Suprapubic skin (tissue), 4 donors: ENCODE measurements at regions not wholly inside any gene's neighbourhood (a gene's known extent, or its start where the extent isn't known, plus 50 kb on each side); places are given as distances from the start of the nearest gene placed in this dataset.

Source experiments
- DNase-seq, 2 donors: peaks; one replicate each; pipeline ENCODE4 v3.0.0-alpha.2; 2019; ENCODE audit warnings: low spot score in 2 of 2
- H3K27ac ChIP-seq: fragments of 200-600 bp; sonication (generic); one replicate; pipeline ENCODE4 v1.5.1; 2019
- H3K27me3 ChIP-seq: fragments of 200-600 bp; sonication (generic); one replicate; pipeline ENCODE4 v1.5.1; 2019
- H3K36me3 ChIP-seq: fragments of 200-600 bp; sonication (generic); one replicate; pipeline ENCODE4 v1.5.1; 2019
- H3K4me1 ChIP-seq: fragments of 200-600 bp; sonication (generic); one replicate; pipeline ENCODE4 v1.5.1; 2019
- H3K4me3 ChIP-seq: fragments of 200-600 bp; sonication (generic); one replicate; pipeline ENCODE4 v1.5.1; 2019; ENCODE audit warnings: mild to moderate bottlenecking
- H3K9me3 ChIP-seq: fragments of 200-600 bp; sonication (generic); one replicate; pipeline ENCODE4 v1.5.1; 2019
- EP300 ChIP-seq: sonication (generic); formaldehyde crosslinking; IDR thresholded peaks from one replicate; pipeline ENCODE4 v1.6.1; 2017; ENCODE audit warnings: antibody characterized with exemption
- POLR2A ChIP-seq, 2 donors: fragments of 450-650 bp; IDR thresholded peaks; one replicate each; pipeline ENCODE4 v1.6.1; 2017; ENCODE audit warnings: antibody characterized with exemption in 2 of 2, mild to moderate bottlenecking in 2 of 2, moderate library complexity in 2 of 2
- POLR2AphosphoS5 ChIP-seq, 3 donors: sonication (generic); formaldehyde crosslinking; IDR thresholded peaks; one replicate each; pipeline ENCODE4 v1.6.1; 2017; ENCODE audit warnings: antibody characterized with exemption in 3 of 3
- WGBS: methylation state at CpG from one replicate; pipeline ENCODE4 v1.1.5; 2018; 5-methylcytosine and 5-hydroxymethylcytosine counted together
- TF ChIP-seq, protein P1 (sequence below), 2 donors: fragments of 200-600 bp in 1 of 2; fragments of 450-650 bp in 1 of 2; sonication (generic) in 1 of 2; IDR thresholded peaks; one replicate each; pipeline ENCODE4 v1.5.1; 2016 to 2019; ENCODE audit warnings: antibody characterized with exemption in 2 of 2, mild to moderate bottlenecking in 1 of 2, moderate library complexity in 1 of 2

DNA sequence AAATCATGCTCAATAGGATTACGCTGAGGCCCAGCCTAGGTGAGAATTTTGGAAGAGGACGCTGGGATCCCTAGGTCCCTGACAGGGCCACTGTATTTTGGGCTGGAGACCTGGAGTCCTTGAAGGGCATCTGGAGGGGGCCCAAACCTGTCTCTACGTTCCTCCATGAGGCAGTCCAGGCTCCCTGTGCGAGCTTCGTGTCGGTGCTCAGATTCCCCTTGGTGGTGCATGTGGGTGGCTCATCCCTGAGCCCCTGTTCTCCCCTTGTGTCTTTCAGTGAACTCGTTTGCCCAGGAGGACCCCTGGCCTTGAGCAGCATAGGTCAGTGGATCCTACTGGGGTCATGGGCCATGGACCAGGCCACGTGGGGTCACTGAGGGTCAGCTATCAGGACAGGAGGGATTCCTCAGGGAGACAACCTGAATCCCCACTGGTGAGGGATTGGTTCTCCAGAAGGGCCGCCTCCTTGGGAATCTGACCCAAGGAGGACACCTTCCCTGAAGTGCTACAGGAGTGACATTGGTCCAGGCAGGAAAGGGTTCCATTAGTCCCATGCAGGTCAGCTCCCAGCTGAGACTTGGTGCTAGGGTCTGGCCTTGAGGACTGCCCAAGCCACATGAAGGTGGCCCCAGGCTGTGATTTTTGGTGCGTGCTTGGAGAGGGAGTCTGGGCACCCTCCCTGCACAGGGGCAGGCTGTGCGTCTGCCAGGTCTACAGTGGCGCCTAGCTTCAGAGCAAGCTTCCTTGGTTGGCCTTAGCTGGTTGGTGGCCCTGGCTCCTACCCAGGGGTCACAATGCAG lies 229.8 kb downstream of the SNRPN start:
- Histone ChIP-seq H3K36me3 (no peaks in the 10 kb centered on the region), H3K27ac (no peak overlapping the region), H3K27me3 (no peaks in the 10 kb centered on the region), H3K9me3 (peaks cover 31% of the 10 kb centered on the region), H3K4me3 (no peak overlapping the region), H3K4me1 (no peaks in the 10 kb centered on the region)
- TF ChIP-seq POLR2AphosphoS5 (IDR thresholded peaks at IDR 0.05) (no peak), POLR2A (IDR thresholded peaks at IDR 0.05) (no peak), EP300 (no peak)
- TF ChIP-seq, protein P1, sequence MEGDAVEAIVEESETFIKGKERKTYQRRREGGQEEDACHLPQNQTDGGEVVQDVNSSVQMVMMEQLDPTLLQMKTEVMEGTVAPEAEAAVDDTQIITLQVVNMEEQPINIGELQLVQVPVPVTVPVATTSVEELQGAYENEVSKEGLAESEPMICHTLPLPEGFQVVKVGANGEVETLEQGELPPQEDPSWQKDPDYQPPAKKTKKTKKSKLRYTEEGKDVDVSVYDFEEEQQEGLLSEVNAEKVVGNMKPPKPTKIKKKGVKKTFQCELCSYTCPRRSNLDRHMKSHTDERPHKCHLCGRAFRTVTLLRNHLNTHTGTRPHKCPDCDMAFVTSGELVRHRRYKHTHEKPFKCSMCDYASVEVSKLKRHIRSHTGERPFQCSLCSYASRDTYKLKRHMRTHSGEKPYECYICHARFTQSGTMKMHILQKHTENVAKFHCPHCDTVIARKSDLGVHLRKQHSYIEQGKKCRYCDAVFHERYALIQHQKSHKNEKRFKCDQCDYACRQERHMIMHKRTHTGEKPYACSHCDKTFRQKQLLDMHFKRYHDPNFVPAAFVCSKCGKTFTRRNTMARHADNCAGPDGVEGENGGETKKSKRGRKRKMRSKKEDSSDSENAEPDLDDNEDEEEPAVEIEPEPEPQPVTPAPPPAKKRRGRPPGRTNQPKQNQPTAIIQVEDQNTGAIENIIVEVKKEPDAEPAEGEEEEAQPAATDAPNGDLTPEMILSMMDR (IDR thresholded peaks at IDR 0.05) = no peak
- 88% methylated on average over 7 of the region's 12 CpGs for WGBS
- peak; percentile 8 to 34 for DNase-seq

DNA sequence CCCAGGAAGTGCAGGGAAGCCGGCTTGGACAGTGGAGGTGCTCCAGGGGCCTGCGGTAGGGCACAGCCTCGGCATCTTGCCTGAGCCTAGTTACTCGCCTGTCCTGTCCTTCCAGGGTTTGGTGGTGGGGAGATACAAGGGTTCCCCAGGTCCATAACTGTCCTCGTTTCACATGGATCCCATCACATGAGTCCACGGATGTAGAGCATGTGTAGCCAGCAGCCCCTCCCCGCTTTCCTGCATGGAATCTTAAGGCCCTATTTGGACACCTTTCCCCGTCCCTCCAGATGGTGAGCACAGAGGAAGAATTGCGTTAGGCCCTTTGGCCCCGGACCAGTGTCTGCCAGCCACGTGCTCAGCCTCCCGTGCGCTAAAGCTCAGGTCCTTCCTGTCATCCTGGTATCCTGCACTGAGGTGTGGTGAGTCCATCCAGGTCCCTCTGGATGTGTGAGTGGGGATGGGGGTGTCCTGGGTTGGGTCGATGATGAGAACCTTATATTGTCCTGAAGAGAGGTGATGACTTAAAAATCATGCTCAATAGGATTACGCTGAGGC lies 230.4 kb downstream of the SNRPN start:
- TF ChIP-seq, protein P1 (IDR thresholded peaks at IDR 0.05) = no peak
- TF ChIP-seq POLR2AphosphoS5 (IDR thresholded peaks at IDR 0.05) (no peak), POLR2A (IDR thresholded peaks at IDR 0.05) (no peak), EP300 (no peak)
- WGBS = 84% methylated on average over 10 of the region's 15 CpGs
- Histone ChIP-seq H3K27me3 (no peaks in the 10 kb centered on the region), H3K9me3 (peaks cover 31% of the 10 kb centered on the region), H3K27ac (no peak overlapping the region), H3K36me3 (no peaks in the 10 kb centered on the region), H3K4me1 (no peaks in the 10 kb centered on the region), H3K4me3 (no peak overlapping the region)
- DNase-seq = peak in 1 of 2 donors; percentile 28

DNA sequence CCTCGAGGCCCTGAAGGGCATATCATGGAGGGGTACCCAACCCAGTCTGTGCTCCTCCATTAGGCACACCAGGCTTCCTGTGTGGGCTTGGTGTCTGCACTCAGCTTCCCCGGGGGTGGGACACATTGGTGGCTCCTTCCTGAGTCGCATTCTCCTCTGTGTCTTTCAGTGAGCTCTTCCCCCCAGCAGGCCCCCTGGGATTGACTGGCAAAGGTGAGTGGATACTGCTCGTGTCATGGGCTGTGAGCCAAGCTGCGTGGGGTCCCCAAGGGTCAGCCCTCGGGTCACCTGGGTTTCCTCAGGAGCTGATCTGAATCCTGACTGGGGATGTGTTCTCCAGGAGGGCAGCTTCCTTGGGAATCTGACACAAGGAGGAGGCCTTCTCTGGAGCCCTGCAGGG lies 231.0 kb downstream of the SNRPN start:
- no peak for TF ChIP-seq POLR2AphosphoS5 (IDR thresholded peaks at IDR 0.05)
- TF ChIP-seq, protein P1 (IDR thresholded peaks at IDR 0.05) = no peak
- WGBS = 73% methylated on average over 3 of the region's 6 CpGs
- no peak overlapping the region for H3K4me3 ChIP-seq
- H3K4me1 ChIP-seq = no peaks in the 10 kb centered on the region
- H3K9me3 ChIP-seq = peaks cover 31% of the 10 kb centered on the region
- no peaks in the 10 kb centered on the region for H3K36me3 ChIP-seq
- H3K27ac ChIP-seq = no peak overlapping the region
- DNase-seq = peak in 1 of 2 donors; percentile 67
- no peaks in the 10 kb centered on the region for H3K27me3 ChIP-seq

DNA sequence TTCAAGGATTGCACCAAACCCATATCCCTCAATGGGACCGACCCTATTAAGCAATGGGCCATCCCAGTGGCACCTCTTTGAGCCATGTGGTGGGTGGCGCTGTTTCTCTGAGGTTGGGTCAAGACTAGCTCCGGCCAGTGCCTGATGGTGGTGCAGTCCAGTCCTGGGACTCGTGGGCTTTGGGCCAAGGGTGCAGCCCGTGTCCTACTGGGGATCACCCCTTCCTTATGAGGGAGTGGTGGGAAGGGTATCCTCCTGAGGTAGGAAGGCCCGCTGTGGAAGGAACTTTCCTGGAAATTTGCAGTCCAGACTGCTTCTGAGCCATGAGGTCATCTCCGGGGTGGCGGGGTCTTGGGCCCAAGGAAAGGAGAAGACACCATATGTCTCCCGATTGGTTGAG lies 231.6 kb downstream of the SNRPN start:
- no peak overlapping the region for H3K27ac ChIP-seq
- no peaks in the 10 kb centered on the region for H3K4me1 ChIP-seq
- no peaks in the 10 kb centered on the region for H3K27me3 ChIP-seq
- H3K36me3 ChIP-seq = no peaks in the 10 kb centered on the region
- no peak overlapping the region for H3K4me3 ChIP-seq
- WGBS = 78% methylated on average over 7 of the region's 9 CpGs
- H3K9me3 ChIP-seq = peaks cover 33% of the 10 kb centered on the region
- DNase-seq = peak in 1 of 2 donors; percentile 54
- TF ChIP-seq POLR2A (IDR thresholded peaks at IDR 0.05) = no peak
- TF ChIP-seq POLR2AphosphoS5 (IDR thresholded peaks at IDR 0.05) = no peak

DNA sequence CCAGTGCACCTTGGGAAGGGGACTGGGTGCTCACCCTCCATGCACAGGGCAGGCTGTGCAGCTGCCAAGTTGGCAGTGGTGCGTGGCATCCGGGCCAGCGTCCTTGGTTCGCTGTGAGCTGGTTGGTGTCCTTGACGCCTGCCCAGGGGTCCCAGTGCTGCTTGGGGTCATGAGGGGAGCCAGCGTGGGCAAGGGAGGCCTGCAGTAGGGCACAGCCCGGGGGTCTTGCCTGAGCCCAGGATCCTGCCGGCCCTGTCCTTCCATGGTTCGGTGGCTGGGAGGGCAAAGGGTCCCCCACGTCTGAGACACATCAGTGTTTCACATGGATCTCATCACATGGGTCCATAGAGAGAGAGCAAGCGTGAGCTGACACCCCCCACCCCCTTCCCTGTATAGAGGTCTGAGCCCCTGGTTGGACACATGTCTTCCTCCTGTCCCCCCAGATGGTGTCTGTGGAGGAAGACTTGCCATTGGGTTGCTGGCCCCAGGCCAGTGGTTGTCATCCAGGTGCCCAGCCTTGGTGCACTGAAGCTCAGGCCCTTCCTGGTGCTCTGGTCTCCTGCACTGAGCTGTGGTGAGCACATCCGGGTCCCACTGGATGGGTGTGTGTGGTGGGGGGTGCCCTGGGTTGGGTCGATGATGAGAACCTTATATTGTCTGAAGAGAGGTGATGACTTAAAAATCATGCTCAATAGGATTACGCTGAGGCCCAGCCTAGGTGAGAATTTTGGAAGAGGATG lies 232.3 kb downstream of the SNRPN start:
- 87% methylated on average over 5 of the region's 14 CpGs for WGBS
- no peaks in the 10 kb centered on the region for H3K36me3 ChIP-seq
- no peaks in the 10 kb centered on the region for H3K4me1 ChIP-seq
- H3K4me3 ChIP-seq = no peak overlapping the region
- H3K9me3 ChIP-seq = peaks cover 31% of the 10 kb centered on the region
- peak in 1 of 2 donors; percentile 68 for DNase-seq
- TF ChIP-seq EP300 = no peak
- H3K27ac ChIP-seq = no peak overlapping the region
- H3K27me3 ChIP-seq = no peaks in the 10 kb centered on the region

DNA sequence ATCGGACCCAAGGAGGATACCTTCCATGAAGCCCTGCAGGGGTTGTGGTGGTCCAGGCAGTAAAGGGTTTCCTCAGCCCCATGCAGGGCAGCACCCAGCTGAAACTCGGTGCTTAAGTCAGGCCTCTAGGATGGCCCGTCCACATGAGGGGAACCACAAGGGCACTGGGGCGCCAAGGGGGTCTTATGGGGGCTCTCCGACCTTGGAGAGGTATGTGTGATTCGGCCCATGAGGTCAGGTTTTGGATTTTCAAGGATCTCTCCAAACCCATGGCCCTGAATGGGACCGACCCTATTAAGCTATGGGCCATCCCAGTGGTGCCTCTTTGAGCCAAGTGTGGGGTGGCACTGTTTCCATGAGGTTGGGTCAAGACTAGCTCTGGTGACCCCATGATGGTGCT lies 233.3 kb downstream of the SNRPN start:
- Histone ChIP-seq H3K4me1 (no peaks in the 10 kb centered on the region), H3K27me3 (no peaks in the 10 kb centered on the region), H3K27ac (no peak overlapping the region), H3K9me3 (peaks cover 21% of the 10 kb centered on the region), H3K36me3 (no peaks in the 10 kb centered on the region), H3K4me3 (no peak overlapping the region)
- DNase-seq = no peak
- WGBS = no CpG with 5 or more reads among the region's 7 CpGs
- TF ChIP-seq EP300 = no peak
- no peak for TF ChIP-seq POLR2A (IDR thresholded peaks at IDR 0.05)
- no peak for TF ChIP-seq POLR2AphosphoS5 (IDR thresholded peaks at IDR 0.05)
- TF ChIP-seq, protein P1 (IDR thresholded peaks at IDR 0.05) = no peak
